ENCODE measurements at regions not wholly inside any gene's neighbourhood (a gene's known extent, or its start where the extent isn't known, plus 50 kb on each side); places are given as distances from the start of the nearest gene placed in this dataset.
A peak's percentile ranks its signal among the peaks of the same experiment; 100 is the strongest.

DNA sequence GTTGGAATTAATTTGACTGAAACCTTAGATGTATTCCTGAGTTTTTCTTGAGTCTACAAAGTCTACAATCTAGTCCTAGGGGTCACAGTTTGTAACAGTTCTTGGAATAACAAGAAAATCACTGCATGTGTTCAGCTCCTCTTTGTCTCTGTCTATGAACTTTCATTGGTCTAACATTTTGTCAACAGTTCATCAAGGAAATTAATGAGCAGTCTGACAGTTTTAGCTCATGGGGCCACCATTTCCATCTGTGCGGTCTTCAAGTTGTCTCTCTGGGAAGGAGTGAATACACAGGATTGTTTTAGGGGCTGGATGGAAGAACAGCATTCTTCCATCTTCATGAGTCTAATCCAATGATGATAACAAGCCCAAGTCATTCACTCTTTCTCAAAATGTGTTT lies 276.4 kb downstream of the TMEM167A start:
- DNase-seq (ENCODE audit: extremely low read depth, low read depth) = no peak
- TF ChIP-seq, protein P1, sequence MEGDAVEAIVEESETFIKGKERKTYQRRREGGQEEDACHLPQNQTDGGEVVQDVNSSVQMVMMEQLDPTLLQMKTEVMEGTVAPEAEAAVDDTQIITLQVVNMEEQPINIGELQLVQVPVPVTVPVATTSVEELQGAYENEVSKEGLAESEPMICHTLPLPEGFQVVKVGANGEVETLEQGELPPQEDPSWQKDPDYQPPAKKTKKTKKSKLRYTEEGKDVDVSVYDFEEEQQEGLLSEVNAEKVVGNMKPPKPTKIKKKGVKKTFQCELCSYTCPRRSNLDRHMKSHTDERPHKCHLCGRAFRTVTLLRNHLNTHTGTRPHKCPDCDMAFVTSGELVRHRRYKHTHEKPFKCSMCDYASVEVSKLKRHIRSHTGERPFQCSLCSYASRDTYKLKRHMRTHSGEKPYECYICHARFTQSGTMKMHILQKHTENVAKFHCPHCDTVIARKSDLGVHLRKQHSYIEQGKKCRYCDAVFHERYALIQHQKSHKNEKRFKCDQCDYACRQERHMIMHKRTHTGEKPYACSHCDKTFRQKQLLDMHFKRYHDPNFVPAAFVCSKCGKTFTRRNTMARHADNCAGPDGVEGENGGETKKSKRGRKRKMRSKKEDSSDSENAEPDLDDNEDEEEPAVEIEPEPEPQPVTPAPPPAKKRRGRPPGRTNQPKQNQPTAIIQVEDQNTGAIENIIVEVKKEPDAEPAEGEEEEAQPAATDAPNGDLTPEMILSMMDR (IDR thresholded peaks at IDR 0.05; ENCODE audit: low read depth, low read length, missing control alignments) = no peak
- no peak overlapping the region for H3K4me3 ChIP-seq (replicated peaks; ENCODE audit: low read depth, low read length)

DNA sequence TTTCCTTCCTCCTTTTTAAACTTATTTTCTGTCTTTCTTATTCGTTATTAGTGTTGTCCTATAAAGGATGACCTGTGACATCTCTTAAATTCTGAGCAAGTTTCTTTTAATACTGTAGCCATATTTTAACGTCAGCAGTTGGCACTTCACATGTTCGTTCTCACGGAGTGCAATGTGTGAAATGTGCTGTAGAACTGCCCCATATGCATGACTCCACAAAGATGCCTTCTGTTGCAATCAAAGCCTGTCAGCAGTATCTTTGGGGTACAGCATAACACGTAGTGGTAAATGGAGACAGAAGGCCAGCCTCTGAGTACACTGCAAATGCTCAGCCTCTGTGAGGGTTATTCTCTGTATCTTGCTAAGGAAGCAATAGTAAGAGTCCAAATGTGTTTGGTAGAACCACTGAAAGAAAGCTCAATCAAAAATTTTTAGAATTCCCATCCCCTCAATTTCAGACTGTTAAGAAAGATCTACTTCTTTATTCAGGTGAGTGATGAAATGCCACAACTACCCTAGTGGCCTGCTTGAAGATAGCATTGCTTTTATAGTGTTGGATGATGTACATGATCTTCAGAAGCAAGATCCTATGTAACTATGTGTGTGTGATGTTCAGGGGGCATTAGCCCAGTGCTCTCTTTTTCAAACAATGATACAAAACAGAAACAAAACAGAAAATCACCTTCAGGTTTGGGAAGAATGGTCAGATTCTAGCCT lies 277.7 kb downstream of the TMEM167A start:
- H3K4me3 ChIP-seq (replicated peaks; ENCODE audit: low read depth, low read length) = no peak overlapping the region
- no peak for DNase-seq (ENCODE audit: extremely low read depth, low read depth)
- TF ChIP-seq, protein P1 (IDR thresholded peaks at IDR 0.05; ENCODE audit: low read depth, low read length, missing control alignments) = no peak

DNA sequence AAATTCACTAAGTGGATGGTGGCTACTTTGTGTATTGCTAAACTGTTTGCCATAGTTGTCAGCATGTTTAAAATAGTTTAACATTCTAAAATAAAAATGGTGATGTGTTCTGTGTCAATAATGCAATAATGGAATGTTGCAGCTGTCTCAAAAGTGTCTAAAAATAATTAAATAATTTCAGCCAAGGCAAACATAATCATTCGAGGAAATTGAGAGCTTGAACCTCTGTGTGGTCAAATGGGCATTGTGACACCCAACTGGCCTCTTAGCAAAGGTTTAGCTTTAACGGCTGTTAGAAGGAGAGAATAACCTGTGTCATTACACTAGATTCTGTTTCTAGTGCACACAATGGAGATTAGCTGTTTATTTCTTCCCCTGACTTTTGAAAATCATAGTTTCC lies 278.5 kb downstream of the TMEM167A start:
- DNase-seq (ENCODE audit: extremely low read depth, low read depth) = no peak
- H3K4me3 ChIP-seq (replicated peaks; ENCODE audit: low read depth, low read length) = no peak overlapping the region
- TF ChIP-seq, protein P1 (IDR thresholded peaks at IDR 0.05; ENCODE audit: low read depth, low read length, missing control alignments) = no peak

DNA sequence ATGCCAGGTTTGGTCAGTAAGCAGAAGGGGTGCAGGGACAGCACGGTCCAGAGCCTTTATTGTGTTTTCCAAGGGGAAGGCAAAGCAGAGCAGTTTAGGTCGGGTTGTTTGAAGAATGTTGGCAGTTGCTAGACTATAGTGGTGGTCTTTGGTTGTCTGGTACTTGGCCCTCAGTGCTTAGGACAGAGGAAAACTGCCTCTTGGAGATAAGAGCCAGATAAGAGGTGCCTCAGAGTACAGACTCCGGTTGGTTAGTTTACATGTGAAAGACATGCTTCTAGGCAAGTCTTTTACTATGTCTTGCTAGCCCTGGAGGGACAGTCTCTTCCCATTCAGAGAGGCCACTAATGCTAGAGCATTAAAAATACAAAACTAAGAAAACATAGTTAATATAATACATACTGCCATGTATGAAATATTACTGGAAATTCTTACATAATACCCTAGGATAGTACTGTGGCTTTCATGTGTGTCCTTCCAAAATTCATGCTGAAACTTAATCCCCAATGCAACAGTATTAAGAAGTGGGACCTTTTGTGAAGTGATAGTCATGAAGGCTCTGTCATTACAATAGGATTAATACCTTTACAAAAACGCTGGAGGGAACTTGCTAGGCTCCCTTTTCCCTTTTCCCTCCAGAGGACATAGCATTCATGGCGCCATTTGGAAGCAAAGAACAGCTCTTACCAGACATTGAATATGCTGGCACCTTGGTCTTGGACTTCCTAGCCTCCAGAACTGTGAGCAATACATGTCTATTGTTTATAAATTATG lies 280.4 kb downstream of the TMEM167A start:
- H3K4me3 ChIP-seq (replicated peaks; ENCODE audit: low read depth, low read length) = no peak overlapping the region
- DNase-seq (ENCODE audit: extremely low read depth, low read depth) = no peak
- TF ChIP-seq, protein P1 (IDR thresholded peaks at IDR 0.05; ENCODE audit: low read depth, low read length, missing control alignments) = no peak

DNA sequence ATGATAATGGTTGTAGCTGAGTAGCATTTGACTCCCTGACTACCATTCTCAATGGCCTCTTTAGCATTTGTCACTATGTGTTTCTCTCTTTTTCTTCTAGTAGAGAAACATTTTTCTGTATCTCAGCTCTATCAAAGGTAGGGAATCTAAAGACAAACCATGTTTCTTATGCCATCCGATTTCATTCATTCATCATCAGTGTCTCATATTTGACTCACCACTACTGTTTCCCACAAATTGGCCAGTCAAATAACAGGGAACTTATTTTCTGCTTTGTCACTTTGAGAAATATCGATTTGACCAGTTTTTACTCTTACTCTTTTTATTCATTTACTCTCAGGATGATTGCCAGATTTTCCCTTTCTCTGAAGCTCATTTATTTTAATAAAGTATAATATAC lies 282.3 kb downstream of the TMEM167A start:
- H3K4me3 ChIP-seq (replicated peaks; ENCODE audit: low read depth, low read length) = no peak overlapping the region
- DNase-seq (ENCODE audit: extremely low read depth, low read depth) = no peak
- TF ChIP-seq, protein P1 (IDR thresholded peaks at IDR 0.05; ENCODE audit: low read depth, low read length, missing control alignments) = no peak

DNA sequence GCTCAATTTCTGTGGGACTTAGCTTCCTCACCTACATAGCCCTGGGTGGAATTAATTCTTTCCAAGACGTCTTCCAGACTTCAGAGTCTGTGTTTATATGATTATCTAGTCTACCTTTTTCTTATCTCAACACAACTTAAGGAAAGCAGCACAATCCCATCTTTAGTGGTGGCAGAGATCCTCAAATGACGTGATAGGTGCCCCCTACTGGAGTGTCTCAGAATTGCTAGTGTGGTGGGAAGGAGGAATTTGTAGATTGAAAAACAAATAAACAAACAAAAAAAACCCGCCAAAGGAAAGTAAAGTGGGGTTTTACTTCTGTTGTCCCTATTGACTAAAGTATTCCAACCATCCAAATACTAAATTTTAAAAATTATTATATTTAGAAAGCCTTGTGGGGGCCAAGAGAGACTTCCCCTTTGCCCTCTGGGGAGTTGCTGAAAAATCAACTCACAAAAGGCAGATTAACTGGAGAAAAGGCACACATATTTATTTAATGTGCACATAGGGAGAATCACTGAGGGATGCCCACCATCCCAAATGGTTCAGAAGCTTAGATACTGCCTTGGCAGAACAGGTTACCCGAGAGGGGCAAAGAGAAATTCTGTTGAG lies 283.3 kb downstream of the TMEM167A start:
- peak; percentile 15 for DNase-seq (ENCODE audit: extremely low read depth, low read depth)
- no peak overlapping the region for H3K4me3 ChIP-seq (replicated peaks; ENCODE audit: low read depth, low read length)
- TF ChIP-seq, protein P1 (IDR thresholded peaks at IDR 0.05; ENCODE audit: low read depth, low read length, missing control alignments) = peak; percentile 76
